ENCODE measurements at regions not wholly inside any gene's neighbourhood (a gene's known extent, or its start where the extent isn't known, plus 50 kb on each side); places are given as distances from the start of the nearest gene placed in this dataset.

- TF ChIP-seq CTCF (tag by site-specific recombination; IDR thresholded peaks at IDR 0.05) (no peak), ZNF785 (tag by site-specific recombination; IDR thresholded peaks at IDR 0.05) (no peak), ZNF768 (tag by site-specific recombination; IDR thresholded peaks at IDR 0.05) (no peak), HOXA7 (CRISPR knock-in tag; IDR thresholded peaks at IDR 0.05; ENCODE audit: borderline replicate concordance) (no peak)
Observed at GRCh38 chr13:107608736-107609135, 606.6 kb downstream of the LIG4 start.
